Mucosa of descending colon (tissue), 3 donors: ENCODE measurements at regions not wholly inside any gene's neighbourhood (a gene's known extent, or its start where the extent isn't known, plus 50 kb on each side); places are given as distances from the start of the nearest gene placed in this dataset.

Experiments
- ATAC-seq: fragments of 200-7000 bp; cut with Tn5 transposase; one replicate; pipeline ENCODE4 v1.9.1; 2020; ENCODE audit warnings: mild to moderate bottlenecking, moderate library complexity
- DNase-seq, 3 donors: peaks; one replicate each; pipeline ENCODE4 v3.0.0-alpha.2; 2020
- H3K36me3 ChIP-seq: fragments of 200-600 bp; one replicate; pipeline ENCODE4 v1.8.0; 2021; ENCODE audit warnings: low read depth, mild to moderate bottlenecking
- H3K4me1 ChIP-seq: fragments of 200-600 bp; one replicate; pipeline ENCODE4 v1.8.0; 2021; ENCODE audit warnings: low read depth, mild to moderate bottlenecking
- H3K4me3 ChIP-seq: fragments of 200-600 bp; one replicate; pipeline ENCODE4 v1.8.0; 2021; ENCODE audit warnings: mild to moderate bottlenecking
- H3K9me3 ChIP-seq: fragments of 200-600 bp; one replicate; pipeline ENCODE4 v1.8.0; 2021; ENCODE audit warnings: mild to moderate bottlenecking
- CTCF ChIP-seq: fragments of 200-600 bp; IDR thresholded peaks from one replicate; pipeline ENCODE4 v1.8.0; 2022; ENCODE audit warnings: antibody characterized with exemption, mild to moderate bottlenecking
- intact Hi-C, 2 donors: fragments of 100-400 bp; cut with DNase I in 1 of 2; cut with micrococcal nuclease in 1 of 2; formaldehyde crosslinking; loops; one replicate each; pipeline versions ENCODE4 v1.11.0 to v1.11.1; 2022; cut with DNase I, micrococcal nuclease
- donor health status: DM: no; HTN: no; CAD: no; lungs with moderate emphysema.
- donor health status: DM: no; HTN: no; CAD: no.
- donor health status: DM: no; HTN: yes; CAD: no.

GRCh38 chr2:176642074-176642473 lies 372.8 kb downstream of the MTX2 start:
- TF ChIP-seq CTCF: no peak
- ATAC-seq (no peak), DNase-seq (no peak)
- Histone ChIP-seq H3K4me1 (no peaks in the 10 kb centered on the region), H3K9me3 (no peaks in the 10 kb centered on the region), H3K4me3 (no peak overlapping the region), H3K36me3 (no peaks in the 10 kb centered on the region)
- intact Hi-C loops: loop anchor here in 1 of 2 donors (10.0 kb wide), 2 partner anchors 87 to 187 kb away; no protein-coding TSS in a partner anchor

GRCh38 chr2:176643646-176644045 lies 374.4 kb downstream of the MTX2 start:
- intact Hi-C loops: loop anchor here in 1 of 2 donors (10.0 kb wide), 2 partner anchors 89 to 189 kb away; no protein-coding TSS in a partner anchor
- Histone ChIP-seq H3K4me3 (no peak overlapping the region), H3K36me3 (no peaks in the 10 kb centered on the region), H3K4me1 (no peaks in the 10 kb centered on the region), H3K9me3 (no peaks in the 10 kb centered on the region)
- TF ChIP-seq CTCF: no peak
- DNase-seq (no peak), ATAC-seq (no peak)

GRCh38 chr2:176645494-176645893 lies 376.3 kb downstream of the MTX2 start:
- intact Hi-C loops: loop anchor here in 1 of 2 donors (10.0 kb wide), 2 partner anchors 91 to 191 kb away; no protein-coding TSS in a partner anchor
- no peaks in the 10 kb centered on the region for H3K36me3 ChIP-seq
- DNase-seq (no peak), ATAC-seq (no peak)
- H3K4me3 ChIP-seq: no peak overlapping the region
- H3K4me1 ChIP-seq: no peaks in the 10 kb centered on the region
- no peaks in the 10 kb centered on the region for H3K9me3 ChIP-seq
- TF ChIP-seq CTCF: no peak

GRCh38 chr2:176646033-176646615 lies 376.9 kb downstream of the MTX2 start:
- intact Hi-C loops: loop anchor here in 1 of 2 donors (10.0 kb wide), 2 partner anchors 91 to 191 kb away; no protein-coding TSS in a partner anchor
- ATAC-seq: no peak
- no peak overlapping the region for H3K4me3 ChIP-seq
- no peak for DNase-seq
- no peaks in the 10 kb centered on the region for H3K36me3 ChIP-seq
- TF ChIP-seq CTCF: no peak
- no peaks in the 10 kb centered on the region for H3K9me3 ChIP-seq
- H3K4me1 ChIP-seq: no peaks in the 10 kb centered on the region

- Histone ChIP-seq H3K36me3 (no peaks in the 10 kb centered on the region), H3K4me3 (no peak overlapping the region), H3K4me1 (no peaks in the 10 kb centered on the region), H3K9me3 (no peaks in the 10 kb centered on the region)
- TF ChIP-seq CTCF: no peak
- ATAC-seq (no peak), DNase-seq (no peak)
- intact Hi-C loops: loop anchor here in 1 of 2 donors (10.0 kb wide), 2 partner anchors 93 to 193 kb away; no protein-coding TSS in a partner anchor
These were observed 378.3 kb downstream of the MTX2 start for GRCh38 chr2:176647325-176648165.
